HL-60 (cell line): ENCODE measurements at regions not wholly inside any gene's neighbourhood (a gene's known extent, or its start where the extent isn't known, plus 50 kb on each side); places are given as distances from the start of the nearest gene placed in this dataset.

Source experiments
- POLR2AphosphoS5 ChIP-seq: IDR thresholded peaks from 2 replicates; pipeline ENCODE4 v1.6.1; 2012; ENCODE audit warnings: low read depth
- SPI1 ChIP-seq: IDR thresholded peaks from 2 replicates; pipeline ENCODE4 v1.6.1; 2012; ENCODE audit warnings: low read depth, mild to moderate bottlenecking, borderline replicate concordance
- TF ChIP-seq, protein P1 (sequence below): IDR thresholded peaks from one replicate; pipeline ENCODE4 v1.5.1; 2011; ENCODE audit warnings: low read length, control low read depth, inconsistent platforms; ENCODE audit not compliant: insufficient read depth
- TF ChIP-seq, protein P2 (sequence below): IDR thresholded peaks from 2 replicates; pipeline ENCODE4 v1.6.1; 2012; ENCODE audit warnings: low read depth; ENCODE audit not compliant: insufficient replicate concordance

DNA sequence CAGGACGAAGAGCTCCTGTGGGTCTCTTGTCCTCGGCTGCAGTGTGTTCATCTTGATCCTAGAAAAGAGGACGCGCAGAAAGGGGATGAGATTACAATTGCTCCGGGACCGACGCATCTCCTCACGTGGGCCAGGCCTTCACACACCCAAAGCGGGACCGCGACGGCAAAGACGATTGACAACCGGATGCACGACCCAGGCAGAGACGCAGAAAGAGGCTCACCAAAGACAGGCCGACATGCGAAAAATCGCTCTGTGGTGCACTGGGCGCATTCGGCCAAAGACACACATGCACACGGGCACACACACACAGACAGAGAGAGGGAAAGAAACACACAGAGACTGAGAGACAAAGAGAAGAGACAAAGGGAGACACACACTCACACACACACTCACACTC is 1089.9 kb upstream of the DEFB115 start:
- TF ChIP-seq, protein P1, sequence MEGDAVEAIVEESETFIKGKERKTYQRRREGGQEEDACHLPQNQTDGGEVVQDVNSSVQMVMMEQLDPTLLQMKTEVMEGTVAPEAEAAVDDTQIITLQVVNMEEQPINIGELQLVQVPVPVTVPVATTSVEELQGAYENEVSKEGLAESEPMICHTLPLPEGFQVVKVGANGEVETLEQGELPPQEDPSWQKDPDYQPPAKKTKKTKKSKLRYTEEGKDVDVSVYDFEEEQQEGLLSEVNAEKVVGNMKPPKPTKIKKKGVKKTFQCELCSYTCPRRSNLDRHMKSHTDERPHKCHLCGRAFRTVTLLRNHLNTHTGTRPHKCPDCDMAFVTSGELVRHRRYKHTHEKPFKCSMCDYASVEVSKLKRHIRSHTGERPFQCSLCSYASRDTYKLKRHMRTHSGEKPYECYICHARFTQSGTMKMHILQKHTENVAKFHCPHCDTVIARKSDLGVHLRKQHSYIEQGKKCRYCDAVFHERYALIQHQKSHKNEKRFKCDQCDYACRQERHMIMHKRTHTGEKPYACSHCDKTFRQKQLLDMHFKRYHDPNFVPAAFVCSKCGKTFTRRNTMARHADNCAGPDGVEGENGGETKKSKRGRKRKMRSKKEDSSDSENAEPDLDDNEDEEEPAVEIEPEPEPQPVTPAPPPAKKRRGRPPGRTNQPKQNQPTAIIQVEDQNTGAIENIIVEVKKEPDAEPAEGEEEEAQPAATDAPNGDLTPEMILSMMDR: no peak
- TF ChIP-seq POLR2AphosphoS5: no peak
- TF ChIP-seq, protein P2, sequence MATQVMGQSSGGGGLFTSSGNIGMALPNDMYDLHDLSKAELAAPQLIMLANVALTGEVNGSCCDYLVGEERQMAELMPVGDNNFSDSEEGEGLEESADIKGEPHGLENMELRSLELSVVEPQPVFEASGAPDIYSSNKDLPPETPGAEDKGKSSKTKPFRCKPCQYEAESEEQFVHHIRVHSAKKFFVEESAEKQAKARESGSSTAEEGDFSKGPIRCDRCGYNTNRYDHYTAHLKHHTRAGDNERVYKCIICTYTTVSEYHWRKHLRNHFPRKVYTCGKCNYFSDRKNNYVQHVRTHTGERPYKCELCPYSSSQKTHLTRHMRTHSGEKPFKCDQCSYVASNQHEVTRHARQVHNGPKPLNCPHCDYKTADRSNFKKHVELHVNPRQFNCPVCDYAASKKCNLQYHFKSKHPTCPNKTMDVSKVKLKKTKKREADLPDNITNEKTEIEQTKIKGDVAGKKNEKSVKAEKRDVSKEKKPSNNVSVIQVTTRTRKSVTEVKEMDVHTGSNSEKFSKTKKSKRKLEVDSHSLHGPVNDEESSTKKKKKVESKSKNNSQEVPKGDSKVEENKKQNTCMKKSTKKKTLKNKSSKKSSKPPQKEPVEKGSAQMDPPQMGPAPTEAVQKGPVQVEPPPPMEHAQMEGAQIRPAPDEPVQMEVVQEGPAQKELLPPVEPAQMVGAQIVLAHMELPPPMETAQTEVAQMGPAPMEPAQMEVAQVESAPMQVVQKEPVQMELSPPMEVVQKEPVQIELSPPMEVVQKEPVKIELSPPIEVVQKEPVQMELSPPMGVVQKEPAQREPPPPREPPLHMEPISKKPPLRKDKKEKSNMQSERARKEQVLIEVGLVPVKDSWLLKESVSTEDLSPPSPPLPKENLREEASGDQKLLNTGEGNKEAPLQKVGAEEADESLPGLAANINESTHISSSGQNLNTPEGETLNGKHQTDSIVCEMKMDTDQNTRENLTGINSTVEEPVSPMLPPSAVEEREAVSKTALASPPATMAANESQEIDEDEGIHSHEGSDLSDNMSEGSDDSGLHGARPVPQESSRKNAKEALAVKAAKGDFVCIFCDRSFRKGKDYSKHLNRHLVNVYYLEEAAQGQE: no peak
- no peak for TF ChIP-seq SPI1
